ENCODE measurements at regions not wholly inside any gene's neighbourhood (a gene's known extent, or its start where the extent isn't known, plus 50 kb on each side); places are given as distances from the start of the nearest gene placed in this dataset.

- no peak for TF ChIP-seq SIN3A (IDR thresholded peaks at IDR 0.05; ENCODE audit: borderline replicate concordance, low read depth, low read length)
- no peak for TF ChIP-seq ARNTL (CRISPR knock-in tag; IDR thresholded peaks at IDR 0.05)
- no peak for TF ChIP-seq HMGXB4 (CRISPR knock-in tag; IDR thresholded peaks at IDR 0.05; ENCODE audit: borderline replicate concordance in 1 of 2, low read depth in 1 of 2)
- TF ChIP-seq TMF1 (CRISPR knock-in tag; IDR thresholded peaks at IDR 0.05; ENCODE audit: low read depth), result no peak
- no peak for TF ChIP-seq TAF1 (CRISPR knock-in tag; IDR thresholded peaks at IDR 0.05)
- TF ChIP-seq ZNF558 (CRISPR knock-in tag; IDR thresholded peaks at IDR 0.05; ENCODE audit: borderline replicate concordance), result no peak
- TF ChIP-seq BHLHE40 (IDR thresholded peaks at IDR 0.05; ENCODE audit: low read length), result no peak
- TF ChIP-seq ATF3 (CRISPR knock-in tag; IDR thresholded peaks at IDR 0.05), result no peak
- TF ChIP-seq ZNF549 (CRISPR knock-in tag; IDR thresholded peaks at IDR 0.05), result no peak
- TF ChIP-seq CTCF (CRISPR knock-in tag; IDR thresholded peaks at IDR 0.05), result no peak
- no peak for TF ChIP-seq MAZ (IDR thresholded peaks at IDR 0.05; ENCODE audit: borderline replicate concordance, low read depth, low read length)
- no peak for TF ChIP-seq MAZ (CRISPR knock-in tag; IDR thresholded peaks at IDR 0.05; ENCODE audit: low read depth)
- no peak for TF ChIP-seq ATF1 (CRISPR knock-in tag; IDR thresholded peaks at IDR 0.05)
Measured at GRCh38 chr2:129006135-129006886, 687.6 kb upstream of the HS6ST1 start.
